A549 (cell line): ENCODE measurements at regions not wholly inside any gene's neighbourhood (a gene's known extent, or its start where the extent isn't known, plus 50 kb on each side); places are given as distances from the start of the nearest gene placed in this dataset.

Experiments
- CEBPB ChIP-seq, 2 experiments: fragments of >200 bp in 1 of 2; sonication (Bioruptor Twin) in 1 of 2; formaldehyde crosslinking in 1 of 2; IDR thresholded peaks; 2 replicates each; pipeline ENCODE4 v1.6.1; 2012 to 2016
- CHD2 ChIP-seq: fragments of 150-350 bp; IDR thresholded peaks from 2 replicates; pipeline ENCODE4 v1.6.1; 2014; ENCODE audit warnings: low read length; ENCODE audit not compliant: partially characterized antibody
- CTCF ChIP-seq: fragments of >200 bp; sonication (Bioruptor Twin); formaldehyde crosslinking; IDR thresholded peaks from 3 replicates; pipeline ENCODE4 v1.5.1; 2016
- MAFK ChIP-seq: fragments of 450-650 bp; IDR thresholded peaks from 2 replicates; pipeline ENCODE4 v1.6.1; 2014; ENCODE audit not compliant: partially characterized antibody
- NR3C1 ChIP-seq: fragments of >200 bp; sonication (Bioruptor Twin); formaldehyde crosslinking; IDR thresholded peaks from 3 replicates; pipeline ENCODE4 v1.6.1; 2017
- PBX3 ChIP-seq: IDR thresholded peaks from 2 replicates; pipeline ENCODE4 v1.6.1; 2012
- PHF8 ChIP-seq: fragments of 200-600 bp; sonication (generic); IDR thresholded peaks from 2 replicates; pipeline ENCODE4 v1.6.1; 2016; ENCODE audit warnings: low read depth, mild to moderate bottlenecking, antibody characterized with exemption, moderate library complexity, borderline replicate concordance
- POLR2A ChIP-seq: IDR thresholded peaks from 2 replicates; pipeline ENCODE4 v1.6.1; 2012; ENCODE audit warnings: mild to moderate bottlenecking, low read length
- RAD21 ChIP-seq, 2 experiments: fragments of >200 bp in 1 of 2; sonication (Bioruptor Twin) in 1 of 2; formaldehyde crosslinking in 1 of 2; IDR thresholded peaks in 1 of 2; conservative IDR thresholded peaks in 1 of 2; 2 replicates in 1 of 2; 3 replicates in 1 of 2; pipeline ENCODE4 v1.6.1; 2012 to 2018; ENCODE audit warnings: inconsistent platforms in 1 of 2
- RCOR1 ChIP-seq: fragments of 150-350 bp; IDR thresholded peaks from 2 replicates; pipeline ENCODE4 v1.6.1; 2014; ENCODE audit warnings: antibody characterized with exemption, low read length, low read depth
- REST ChIP-seq: fragments of 200-600 bp; sonication (generic); IDR thresholded peaks from 2 replicates; pipeline ENCODE4 v1.6.1; 2016; ENCODE audit warnings: antibody characterized with exemption, mild to moderate bottlenecking, moderate library complexity
- RFX5 ChIP-seq: fragments of 450-650 bp; IDR thresholded peaks from 2 replicates; pipeline ENCODE4 v1.7.1; 2014; ENCODE audit warnings: antibody characterized with exemption, mild to moderate bottlenecking, moderate library complexity

- TF ChIP-seq POLR2A (no peak), PBX3 (no peak), CTCF (no peak), NR3C1 (no peak), RCOR1 (no peak), CHD2 (no peak), CEBPB (IDR thresholded peaks at IDR 0.05) (no peak), REST (no peak), RAD21 (conservative IDR thresholded peaks at IDR 0.05 in 1 of 2, IDR thresholded peaks at IDR 0.05 in 1 of 2) (no peak), PHF8 (no peak), RFX5 (no peak), MAFK (no peak)
Measured at GRCh38 chr2:129239141-129239540, 740.3 kb upstream of the RAB6C start.
